H9 (cell line): ENCODE measurements at regions not wholly inside any gene's neighbourhood (a gene's known extent, or its start where the extent isn't known, plus 50 kb on each side); places are given as distances from the start of the nearest gene placed in this dataset.

Experiments
- DNase-seq: peaks from one replicate; pipeline ENCODE4 v3.0.0-alpha.2; 2017
- H2AFZ ChIP-seq: one replicate; pipeline ENCODE4 v1.6.1; 2013; ENCODE audit warnings: mild to moderate bottlenecking, low read length, control low read depth, moderate library complexity
- H2AK5ac ChIP-seq: 2 replicates; pipeline ENCODE4 v1.6.1; 2013; ENCODE audit warnings: low read length, control low read depth, mixed read lengths; ENCODE audit not compliant: insufficient read length
- H2BK120ac ChIP-seq: one replicate; pipeline ENCODE4 v1.6.1; 2013; ENCODE audit warnings: low read depth, mild to moderate bottlenecking, low read length, control low read depth, inconsistent platforms; ENCODE audit not compliant: poor library complexity, severe bottlenecking
- H2BK12ac ChIP-seq: 2 replicates; pipeline ENCODE4 v1.6.1; 2013; ENCODE audit warnings: low read length, control low read depth, mixed read lengths, low read depth; ENCODE audit not compliant: insufficient read length
- H2BK15ac ChIP-seq: 2 replicates; pipeline ENCODE4 v1.6.1; 2013; ENCODE audit warnings: low read depth, low read length, control low read depth
- H2BK20ac ChIP-seq: one replicate; pipeline ENCODE4 v1.6.1; 2013; ENCODE audit warnings: low read depth, mild to moderate bottlenecking, low read length, control low read depth, inconsistent platforms; ENCODE audit not compliant: poor library complexity, severe bottlenecking
- H2BK5ac ChIP-seq: 2 replicates; pipeline ENCODE4 v1.6.1; 2013; ENCODE audit warnings: low read length, control low read depth, mixed read lengths; ENCODE audit not compliant: insufficient read length
- H3K14ac ChIP-seq: 2 replicates; pipeline ENCODE4 v1.6.1; 2013; ENCODE audit warnings: low read length, control low read depth; ENCODE audit not compliant: insufficient read depth
- H3K18ac ChIP-seq: 2 replicates; pipeline ENCODE4 v1.6.1; 2013; ENCODE audit warnings: low read depth, mild to moderate bottlenecking, mixed read lengths, low read length, control low read depth; ENCODE audit not compliant: insufficient read length
- H3K23ac ChIP-seq: 2 replicates; pipeline ENCODE4 v1.6.1; 2013; ENCODE audit warnings: low read length, control low read depth, mixed read lengths, low read depth; ENCODE audit not compliant: insufficient read length
- H3K23me2 ChIP-seq: 2 replicates; pipeline ENCODE4 v1.6.1; 2013; ENCODE audit warnings: low read depth, mild to moderate bottlenecking, mixed read lengths, low read length, control low read depth; ENCODE audit not compliant: insufficient read length, poor library complexity, severe bottlenecking
- H3K27ac ChIP-seq: 2 replicates; pipeline ENCODE4 v1.5.1; 2013; ENCODE audit warnings: low read length, control low read depth, mixed read lengths, low read depth; ENCODE audit not compliant: insufficient read length
- H3K27me3 ChIP-seq: 2 replicates; pipeline ENCODE4 v1.6.1; 2013; ENCODE audit warnings: low read length, control low read depth, inconsistent platforms; ENCODE audit not compliant: insufficient read depth
- H3K4ac ChIP-seq: 2 replicates; pipeline ENCODE4 v1.6.1; 2013; ENCODE audit warnings: low read depth, mild to moderate bottlenecking, control low read depth, inconsistent platforms, low read length, moderate library complexity
- H3K4me1 ChIP-seq: 2 replicates; pipeline ENCODE4 v1.6.1; 2013; ENCODE audit warnings: low read length, control low read depth, inconsistent platforms; ENCODE audit not compliant: insufficient read depth
- H3K4me2 ChIP-seq: 2 replicates; pipeline ENCODE4 v1.6.1; 2013; ENCODE audit warnings: low read length, control low read depth, mixed read lengths; ENCODE audit not compliant: insufficient read length, insufficient read depth
- H3K56ac ChIP-seq: 2 replicates; pipeline ENCODE4 v1.6.1; 2013; ENCODE audit warnings: low read depth, mild to moderate bottlenecking, mixed read lengths, low read length, control low read depth; ENCODE audit not compliant: insufficient read length
- H3K79me1 ChIP-seq: 2 replicates; pipeline ENCODE4 v1.6.1; 2013; ENCODE audit warnings: low read depth, mild to moderate bottlenecking, moderate library complexity, low read length, control low read depth, inconsistent platforms; ENCODE audit not compliant: insufficient read depth, poor library complexity, severe bottlenecking
- H3K79me2 ChIP-seq: 2 replicates; pipeline ENCODE4 v1.6.1; 2013; ENCODE audit warnings: low read length, control low read depth, inconsistent platforms; ENCODE audit not compliant: insufficient read depth
- H3K9ac ChIP-seq: 2 replicates; pipeline ENCODE4 v1.6.1; 2013; ENCODE audit warnings: low read length, control low read depth, mixed read lengths; ENCODE audit not compliant: insufficient read length; ENCODE audit errors: extremely low read depth
- H3K9me3 ChIP-seq: one replicate; pipeline ENCODE4 v1.6.1; 2013; ENCODE audit warnings: low read depth, low read length, inconsistent platforms; ENCODE audit not compliant: control insufficient read depth
- H3T11ph ChIP-seq: one replicate; pipeline ENCODE4 v1.6.1; 2013; ENCODE audit warnings: mild to moderate bottlenecking, low read length, control low read depth, inconsistent platforms
- H4K20me1 ChIP-seq: one replicate; pipeline ENCODE4 v1.6.1; 2013; ENCODE audit not compliant: control insufficient read depth, insufficient read length, insufficient read depth
- H4K5ac ChIP-seq: 2 replicates; pipeline ENCODE4 v1.6.1; 2013; ENCODE audit warnings: low read depth, mild to moderate bottlenecking, mixed read lengths, low read length, control low read depth; ENCODE audit not compliant: insufficient read length
- H4K8ac ChIP-seq: replicated peaks from 2 replicates; pipeline ENCODE4 v1.6.1; 2013; ENCODE audit warnings: low read length, control low read depth, mixed read lengths, low read depth; ENCODE audit not compliant: insufficient read length
- H4K91ac ChIP-seq: 2 replicates; pipeline ENCODE4 v1.6.1; 2013; ENCODE audit warnings: low read depth, mild to moderate bottlenecking, moderate library complexity, mixed read lengths, low read length, control low read depth; ENCODE audit not compliant: insufficient read length
- H3K27ac Mint-ChIP-seq, 3 experiments: 2 replicates in 2 of 3; 3 replicates in 1 of 3; pipeline ENCODE4 v1.8.0; 2020 to 2021; ENCODE audit warnings: mixed read lengths in 3 of 3, mild to moderate bottlenecking in 1 of 3, moderate library complexity in 1 of 3
- H3K27me3 Mint-ChIP-seq: 2 replicates; pipeline ENCODE4 v1.8.0; 2021; ENCODE audit warnings: low read depth, mild to moderate bottlenecking, moderate library complexity, mixed read lengths
- H3K36me3 Mint-ChIP-seq, 3 experiments: 2 replicates in 2 of 3; 3 replicates in 1 of 3; pipeline ENCODE4 v1.8.0; 2020 to 2021; ENCODE audit warnings: low read depth in 3 of 3, mixed read lengths in 3 of 3; ENCODE audit not compliant: insufficient read depth in 1 of 3
- H3K4me1 Mint-ChIP-seq, 2 experiments: 2 replicates each; pipeline ENCODE4 v1.8.0; 2020; ENCODE audit warnings: mixed read lengths in 2 of 2
- H3K4me3 Mint-ChIP-seq, 2 experiments: 2 replicates in 1 of 2; 3 replicates in 1 of 2; pipeline ENCODE4 v1.8.0; 2020 to 2021; ENCODE audit warnings: mild to moderate bottlenecking in 2 of 2, mixed read lengths in 2 of 2, moderate library complexity in 1 of 2
- H3K9me3 Mint-ChIP-seq, 2 experiments: 2 replicates in 1 of 2; 3 replicates in 1 of 2; pipeline ENCODE4 v1.8.0; 2020; ENCODE audit warnings: mild to moderate bottlenecking in 2 of 2, mixed read lengths in 2 of 2, moderate library complexity in 1 of 2
- CTCF ChIP-seq: fragments of 200-600 bp; sonication (generic); conservative IDR thresholded peaks from 3 replicates; pipeline ENCODE4 v1.8.0; 2021; ENCODE audit warnings: antibody characterized with exemption, mild to moderate bottlenecking
- WGBS: extraction: QIAGEN DNeasy Blood & Tissue Kit; methylation state at CpG from one replicate; pipeline ENCODE4 v1.1.7; 2013; ENCODE audit warnings: missing lambda C conversion rate, low lambda C conversion rate, mixed read lengths; ENCODE audit not compliant: insufficient read length; ENCODE audit errors: extremely low coverage; 5-methylcytosine and 5-hydroxymethylcytosine counted together

GRCh38 chr5:111997711-111998110, 240.7 kb upstream of the NREP start:
- Histone ChIP-seq H3K9me3 (no peaks in the 10 kb centered on the region), H3K23me2 (no peaks in the 10 kb centered on the region), H3K18ac (no peak overlapping the region), H3K79me2 (no peaks in the 10 kb centered on the region), H3K4me2 (no peak overlapping the region), H2BK12ac (no peak overlapping the region), H2AK5ac (no peak overlapping the region), H3K9ac (no peak overlapping the region), H3K79me1 (no peaks in the 10 kb centered on the region), H3K23ac (no peak overlapping the region), H3K56ac (no peak overlapping the region), H4K5ac (no peak overlapping the region), H4K20me1 (no peaks in the 10 kb centered on the region), H4K8ac (no peak overlapping the region), H2AFZ (no peak overlapping the region), H2BK120ac (no peak overlapping the region), H2BK15ac (no peak overlapping the region), H4K91ac (no peak overlapping the region), H3T11ph (no peak overlapping the region), H3K27ac (no peak overlapping the region), H3K4ac (no peak overlapping the region), H3K4me1 (no peaks in the 10 kb centered on the region), H3K14ac (no peak overlapping the region), H2BK5ac (no peak overlapping the region), H3K27me3 (no peaks in the 10 kb centered on the region), H2BK20ac (no peak overlapping the region)
- H3K4me3 Mint-ChIP-seq, result no peak overlapping the region
- DNase-seq, result no peak
- WGBS, result no CpG with 5 or more reads among the region's 3 CpGs
- no peak for TF ChIP-seq CTCF
- peaks cover 1 to 3% of the 10 kb centered on the region in 2 experiments; a peak in 3 of 5 replicates for H3K9me3 Mint-ChIP-seq
- H3K36me3 Mint-ChIP-seq, result peaks cover 0 to 1% (median 0%) of the 10 kb centered on the region in 3 experiments; a peak in 2 of 7 replicates
- H3K27ac Mint-ChIP-seq, result no peak overlapping the region
- no peaks in the 10 kb centered on the region; the same call in 1 of the 2 replicates for H3K27me3 Mint-ChIP-seq
- H3K4me1 Mint-ChIP-seq, result no peaks in the 10 kb centered on the region
